Thoracic aorta (tissue), 2 donors: ENCODE measurements at regions not wholly inside any gene's neighbourhood (a gene's known extent, or its start where the extent isn't known, plus 50 kb on each side); places are given as distances from the start of the nearest gene placed in this dataset.
"Not testable (repeated sequence)": the region's sequence is repeated elsewhere in the genome, so short reads cannot be mapped to it uniquely, and the experiment has no call there.

ENCODE experiments used
- ATAC-seq: fragments of 150-250 bp; one replicate; pipeline ENCODE4 v1.8.0; 2017; ENCODE audit warnings: low read depth; ENCODE audit not compliant: insufficient number of reproducible peaks, low FRiP score
- DNase-seq: peaks from one replicate; pipeline ENCODE4 v3.0.0-alpha.2; 2020; ENCODE audit warnings: low spot score
- H3K27ac ChIP-seq, 2 donors: fragments of 200-600 bp; sonication (generic); 1 replicate in 1 of 2; 2 replicates in 1 of 2; pipeline ENCODE4 v1.5.1; 2016; ENCODE audit warnings: mild to moderate bottlenecking in 2 of 2, moderate library complexity in 2 of 2
- H3K27me3 ChIP-seq: fragments of 200-600 bp; sonication (generic); replicated peaks from 2 replicates; pipeline ENCODE4 v1.6.0; 2016; ENCODE audit warnings: mild to moderate bottlenecking; ENCODE audit not compliant: insufficient read depth
- H3K36me3 ChIP-seq: fragments of 200-600 bp; sonication (generic); one replicate; pipeline ENCODE4 v1.5.1; 2016
- H3K4me1 ChIP-seq, 2 donors: fragments of 200-600 bp; sonication (generic); 1 replicate in 1 of 2; 2 replicates in 1 of 2; pipeline versions ENCODE4 v1.5.1 to v1.6.0; 2016; ENCODE audit warnings: low read depth in 2 of 2, mild to moderate bottlenecking in 1 of 2; ENCODE audit not compliant: control insufficient read depth in 1 of 2
- H3K4me3 ChIP-seq: fragments of 200-600 bp; sonication (generic); 2 replicates; pipeline ENCODE4 v1.5.1; 2016; ENCODE audit warnings: mild to moderate bottlenecking
- H3K9me3 ChIP-seq: fragments of 200-600 bp; sonication (generic); 2 replicates; pipeline ENCODE4 v1.5.1; 2016
- TF ChIP-seq, protein P1 (sequence below): fragments of 200-600 bp; sonication (generic); IDR thresholded peaks from one replicate; pipeline ENCODE4 v1.5.1; 2019; ENCODE audit warnings: antibody characterized with exemption

DNA sequence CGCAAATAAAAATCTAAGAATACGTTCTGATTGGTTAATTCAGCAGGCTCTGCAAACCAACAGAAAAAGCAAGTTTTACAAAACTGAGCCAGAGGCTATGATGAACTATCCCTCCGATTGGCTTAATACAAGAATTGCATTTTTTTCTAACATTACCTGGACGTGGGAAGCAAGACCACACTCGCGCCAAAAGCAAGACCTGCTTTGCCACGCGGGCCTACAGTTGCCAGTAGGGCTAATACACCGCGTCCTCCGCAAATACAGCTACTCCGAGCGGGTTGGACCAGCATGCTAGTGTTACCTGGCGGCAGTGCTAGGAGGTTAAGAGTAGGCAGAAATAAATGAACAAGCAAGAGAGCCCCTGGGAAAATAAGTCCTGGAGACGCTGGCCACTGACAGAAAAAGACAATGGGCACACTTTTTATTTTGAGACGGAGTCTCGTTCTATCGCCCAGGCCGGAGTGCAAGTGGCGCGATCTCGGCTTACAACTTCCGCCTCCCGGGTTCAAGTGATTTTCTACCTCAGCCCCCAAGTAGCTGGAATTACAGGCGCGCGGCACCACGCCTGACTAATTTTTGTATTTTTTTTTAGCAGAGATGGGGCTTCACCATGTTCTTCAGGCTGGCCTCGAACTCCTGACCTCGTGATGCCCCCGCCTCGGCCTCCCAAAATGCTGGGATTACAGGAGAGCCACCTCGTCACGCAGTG, 131.9 kb upstream of the BTN3A2 start:
- DNase-seq (no peak), ATAC-seq (no peak)
- Histone ChIP-seq H3K4me1 (peaks cover 0 to 15% of the 10 kb centered on the region in 2 donors), H3K9me3 (no peaks in the 10 kb centered on the region), H3K4me3 (peak overlapping the region; percentile 72), H3K27ac (peak overlapping the region; percentile 26 to 82), H3K36me3 (no peaks in the 10 kb centered on the region), H3K27me3 (no peaks in the 10 kb centered on the region)
- TF ChIP-seq, protein P1, sequence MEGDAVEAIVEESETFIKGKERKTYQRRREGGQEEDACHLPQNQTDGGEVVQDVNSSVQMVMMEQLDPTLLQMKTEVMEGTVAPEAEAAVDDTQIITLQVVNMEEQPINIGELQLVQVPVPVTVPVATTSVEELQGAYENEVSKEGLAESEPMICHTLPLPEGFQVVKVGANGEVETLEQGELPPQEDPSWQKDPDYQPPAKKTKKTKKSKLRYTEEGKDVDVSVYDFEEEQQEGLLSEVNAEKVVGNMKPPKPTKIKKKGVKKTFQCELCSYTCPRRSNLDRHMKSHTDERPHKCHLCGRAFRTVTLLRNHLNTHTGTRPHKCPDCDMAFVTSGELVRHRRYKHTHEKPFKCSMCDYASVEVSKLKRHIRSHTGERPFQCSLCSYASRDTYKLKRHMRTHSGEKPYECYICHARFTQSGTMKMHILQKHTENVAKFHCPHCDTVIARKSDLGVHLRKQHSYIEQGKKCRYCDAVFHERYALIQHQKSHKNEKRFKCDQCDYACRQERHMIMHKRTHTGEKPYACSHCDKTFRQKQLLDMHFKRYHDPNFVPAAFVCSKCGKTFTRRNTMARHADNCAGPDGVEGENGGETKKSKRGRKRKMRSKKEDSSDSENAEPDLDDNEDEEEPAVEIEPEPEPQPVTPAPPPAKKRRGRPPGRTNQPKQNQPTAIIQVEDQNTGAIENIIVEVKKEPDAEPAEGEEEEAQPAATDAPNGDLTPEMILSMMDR = no peak

DNA sequence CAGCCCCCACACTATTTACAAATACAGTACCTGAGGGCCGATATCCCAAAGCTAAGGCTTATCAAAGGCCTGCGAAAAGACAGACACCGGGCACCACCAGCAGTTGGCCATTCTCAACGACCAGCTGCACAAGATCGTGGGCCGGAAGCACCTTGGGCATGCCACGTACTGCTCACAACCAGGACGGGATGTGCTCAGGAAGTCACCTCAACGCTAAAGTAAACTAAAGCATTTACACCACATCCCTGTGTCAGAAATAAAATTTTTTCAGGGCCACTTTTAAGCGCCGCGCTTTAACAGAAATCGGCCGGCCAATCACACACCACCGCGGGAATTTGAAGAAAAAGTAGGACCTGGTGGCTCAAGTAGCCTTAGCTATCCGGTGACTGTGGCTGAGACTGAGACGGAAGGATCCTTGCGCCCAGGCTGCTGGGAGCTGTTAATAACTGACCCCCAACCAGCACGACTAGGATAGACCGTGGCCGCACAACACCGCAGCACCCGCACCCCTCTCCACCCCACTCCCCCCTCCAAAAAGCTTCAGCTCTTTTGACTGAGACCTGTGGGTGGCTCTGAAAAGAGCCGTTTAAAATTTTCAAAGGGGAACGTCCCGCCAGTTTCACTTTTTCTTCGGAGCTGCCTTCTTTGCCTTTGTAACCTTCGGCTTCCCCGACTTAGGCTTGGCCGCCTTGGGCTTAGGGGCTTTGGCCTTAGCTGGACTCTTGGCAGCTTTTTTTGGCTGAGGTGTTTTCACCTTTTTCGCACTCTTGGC, 131.2 kb upstream of the BTN3A2 start:
- ATAC-seq (no peak), DNase-seq (no peak)
- H3K4me3 ChIP-seq = peak overlapping the region; percentile 72
- H3K9me3 ChIP-seq = no peaks in the 10 kb centered on the region
- H3K4me1 ChIP-seq = peaks cover 0 to 15% of the 10 kb centered on the region in 2 donors
- TF ChIP-seq, protein P1 = peak; percentile 4
- H3K27ac ChIP-seq = peak overlapping the region; percentile 73 to 82
- no peaks in the 10 kb centered on the region for H3K27me3 ChIP-seq
- H3K36me3 ChIP-seq = no peaks in the 10 kb centered on the region

DNA sequence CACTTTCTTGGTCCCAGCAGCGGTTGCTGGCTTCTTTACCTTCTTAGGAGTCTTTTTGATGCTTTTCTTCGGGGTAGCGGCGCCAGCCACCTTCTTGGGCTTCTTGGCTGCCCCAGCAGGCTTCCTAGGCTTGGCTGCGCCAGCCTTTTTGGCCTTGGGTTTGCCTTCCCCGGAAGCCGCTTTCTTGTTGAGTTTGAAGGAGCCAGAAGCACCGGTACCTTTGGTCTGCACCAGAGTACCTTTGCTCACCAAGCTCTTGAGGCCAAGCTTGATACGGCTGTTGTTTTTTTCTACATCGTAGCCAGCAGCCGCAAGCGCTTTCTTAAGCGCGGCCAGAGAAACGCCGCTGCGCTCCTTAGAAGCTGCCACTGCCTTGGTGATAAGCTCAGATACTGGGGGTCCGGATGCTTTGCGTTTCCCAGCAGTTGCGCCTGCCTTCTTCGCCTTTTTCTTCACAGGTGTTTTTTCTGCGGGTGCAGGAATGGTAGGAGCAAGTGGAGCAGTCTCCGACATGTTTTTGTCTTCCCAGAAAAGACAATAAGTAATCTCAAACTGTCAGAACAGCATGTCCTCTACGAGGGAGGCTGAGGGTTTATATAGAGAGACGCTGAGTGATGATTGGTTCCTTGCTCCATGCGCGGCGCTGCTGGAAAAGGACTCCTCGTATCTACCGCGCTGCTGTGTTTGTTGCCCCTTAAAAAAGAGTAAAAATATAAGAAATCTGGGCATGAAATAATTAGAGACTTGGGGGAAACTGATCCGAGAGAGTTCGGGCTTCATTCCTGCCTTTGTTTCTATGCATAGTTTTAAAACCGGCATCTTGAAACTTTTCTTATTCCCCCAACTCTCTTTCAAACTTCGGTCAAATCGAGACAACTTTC, 130.3 kb upstream of the BTN3A2 start:
- H3K9me3 ChIP-seq = no peaks in the 10 kb centered on the region
- peak overlapping the region; percentile 72 for H3K4me3 ChIP-seq
- DNase-seq = no peak
- ATAC-seq = peak; percentile 60
- no peaks in the 10 kb centered on the region for H3K27me3 ChIP-seq
- peak overlapping the region; percentile 73 to 82 for H3K27ac ChIP-seq
- peaks cover 0 to 15% of the 10 kb centered on the region in 2 donors for H3K4me1 ChIP-seq
- no peaks in the 10 kb centered on the region for H3K36me3 ChIP-seq
- TF ChIP-seq, protein P1 = no peak

DNA sequence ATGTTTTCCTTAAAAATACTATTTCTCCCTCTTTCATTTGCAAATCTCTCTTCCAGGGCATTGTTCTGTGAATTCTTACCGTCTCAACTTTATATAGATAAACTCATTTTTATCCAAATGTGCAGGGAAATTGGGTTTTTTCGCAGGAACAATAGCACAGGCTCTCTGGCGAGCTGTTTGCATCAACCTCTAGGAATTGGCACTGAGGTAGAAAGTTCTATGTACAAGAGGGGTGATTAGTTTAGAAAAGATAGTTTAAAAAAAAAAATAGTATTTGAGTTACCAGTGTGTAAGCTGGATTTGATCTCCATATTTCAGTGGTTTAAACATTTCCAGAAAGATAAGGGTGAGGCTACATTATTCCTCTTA, 129.7 kb upstream of the BTN3A2 start:
- no peak for ATAC-seq
- H3K27ac ChIP-seq = peak overlapping the region; percentile 73 to 82

DNA sequence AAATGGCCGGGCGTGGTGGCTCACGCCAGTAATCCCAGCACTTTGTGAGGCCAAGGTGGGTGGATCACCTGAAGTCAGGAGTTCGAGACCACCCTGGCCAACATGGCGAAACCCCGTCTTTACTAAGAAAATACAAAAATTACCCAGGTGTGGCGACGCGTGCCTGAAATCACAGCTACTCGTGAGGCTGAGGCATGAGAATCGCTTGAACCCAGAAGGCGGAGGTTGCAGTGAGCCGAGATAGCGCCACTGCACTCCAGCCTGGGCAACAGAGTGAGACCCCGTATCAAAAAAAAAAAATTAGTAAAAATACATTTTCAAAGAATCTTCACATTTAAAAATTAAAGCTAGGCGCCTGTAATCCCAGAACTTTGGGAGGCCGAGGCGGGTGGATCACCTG, 125.6 kb upstream of the BTN3A2 start:
- Histone ChIP-seq H3K4me3 (peak overlapping the region; percentile 78), H3K27ac (peak overlapping the region in 1 of 2 donors; percentile 85)
- not testable (repeated sequence) for H3K9me3 ChIP-seq, H3K27me3 ChIP-seq, H3K4me1 ChIP-seq, ATAC-seq, DNase-seq, H3K36me3 ChIP-seq

More for the DNA sequence above, 129.7 kb upstream of the BTN3A2 start:
- H3K4me3 ChIP-seq = peak overlapping the region; percentile 72
- H3K9me3 ChIP-seq = no peaks in the 10 kb centered on the region
- H3K4me1 ChIP-seq = peaks cover 0 to 15% of the 10 kb centered on the region in 2 donors
- DNase-seq = no peak
- no peaks in the 10 kb centered on the region for H3K27me3 ChIP-seq
- H3K36me3 ChIP-seq = no peaks in the 10 kb centered on the region
- TF ChIP-seq, protein P1 = no peak
